HG02981 (cell line): ENCODE measurements at regions not wholly inside any gene's neighbourhood (a gene's known extent, or its start where the extent isn't known, plus 50 kb on each side); places are given as distances from the start of the nearest gene placed in this dataset.

Source experiments
- ATAC-seq: cut with Tn5 transposase; IDR thresholded peaks from one replicate; pipeline ENCODE4 v1.9.1; 2021; ENCODE audit warnings: mild to moderate bottlenecking, moderate library complexity; ENCODE audit not compliant: unreplicated experiment

- no peak for ATAC-seq
These were observed 256.5 kb upstream of the TNRC6C start for GRCh38 chr17:77701996-77702395.

GRCh38 chr17:77704048-77704815 is 254.3 kb upstream of the TNRC6C start:
- no peak for ATAC-seq

- ATAC-seq: no peak
These were observed 251.6 kb upstream of the TNRC6C start for GRCh38 chr17:77706938-77707337.

- ATAC-seq: no peak
These were observed 251.0 kb upstream of the TNRC6C start for GRCh38 chr17:77707546-77707945.

- no peak for ATAC-seq
These were observed 250.5 kb upstream of the TNRC6C start for GRCh38 chr17:77708049-77708448.

- no peak for ATAC-seq
These were observed 249.6 kb upstream of the TNRC6C start for GRCh38 chr17:77708936-77709335.

GRCh38 chr17:77709594-77709993 is 248.9 kb upstream of the TNRC6C start:
- no peak for ATAC-seq

- no peak for ATAC-seq
These were observed 245.9 kb upstream of the TNRC6C start for GRCh38 chr17:77712578-77712977.

GRCh38 chr17:77716289-77716926 is 242.1 kb upstream of the TNRC6C start:
- no peak for ATAC-seq

GRCh38 chr17:77717941-77718668 is 240.4 kb upstream of the TNRC6C start:
- no peak for ATAC-seq

- no peak for ATAC-seq
These were observed 239.9 kb upstream of the TNRC6C start for GRCh38 chr17:77718669-77718961.

GRCh38 chr17:77719806-77720205 is 238.7 kb upstream of the TNRC6C start:
- ATAC-seq: no peak

- ATAC-seq: no peak
These were observed 237.3 kb upstream of the TNRC6C start for GRCh38 chr17:77720946-77721845.

- no peak for ATAC-seq
These were observed 236.7 kb upstream of the TNRC6C start for GRCh38 chr17:77721846-77722160.

- ATAC-seq: no peak
These were observed 236.1 kb upstream of the TNRC6C start for GRCh38 chr17:77722366-77722765.

- no peak for ATAC-seq
These were observed 235.2 kb upstream of the TNRC6C start for GRCh38 chr17:77723071-77723908.

- no peak for ATAC-seq
These were observed 234.3 kb upstream of the TNRC6C start for GRCh38 chr17:77723909-77724875.

GRCh38 chr17:77724876-77725615 is 233.5 kb upstream of the TNRC6C start:
- ATAC-seq: no peak

- ATAC-seq: no peak
These were observed 232.7 kb upstream of the TNRC6C start for GRCh38 chr17:77725846-77726245.
